ENCODE measurements at regions not wholly inside any gene's neighbourhood (a gene's known extent, or its start where the extent isn't known, plus 50 kb on each side); places are given as distances from the start of the nearest gene placed in this dataset.
"Not testable (repeated sequence)": the region's sequence is repeated elsewhere in the genome, so short reads cannot be mapped to it uniquely, and the experiment has no call there.

GRCh38 chr3:140859592-140860336, 81.9 kb upstream of the SLC25A36 start:
- no peak for DNase-seq
- Histone ChIP-seq H3K27me3 (peaks cover 0 to 7% (median 0%) of the 10 kb centered on the region in 4 donors), H3K4me3 (no peak overlapping the region), H3K9me3 (no peaks in the 10 kb centered on the region), H3K27ac (no peak overlapping the region), H3K4me1 (no peaks in the 10 kb centered on the region), H3K36me3 (no peaks in the 10 kb centered on the region)
- intact Hi-C loops (cut with DNase I): no loop called here
- 55 to 75% methylated on average over 5 of the region's 5 CpGs for WGBS, 2 donors
- TF ChIP-seq CTCF (IDR thresholded peaks at IDR 0.05) (no peak), POLR2A (IDR thresholded peaks at IDR 0.05) (no peak)

GRCh38 chr3:140863580-140864009, 78.0 kb upstream of the SLC25A36 start:
- TF ChIP-seq CTCF (IDR thresholded peaks at IDR 0.05) (peak in 5 of 6 experiments; percentile 19 to 57 (median 42)), POLR2A (IDR thresholded peaks at IDR 0.05) (no peak)
- intact Hi-C loops (cut with DNase I): no loop called here
- Histone ChIP-seq H3K4me3 (no peak overlapping the region), H3K27me3 (peaks cover 0 to 7% (median 0%) of the 10 kb centered on the region in 4 donors), H3K36me3 (no peaks in the 10 kb centered on the region), H3K27ac (no peak overlapping the region), H3K9me3 (no peaks in the 10 kb centered on the region), H3K4me1 (no peaks in the 10 kb centered on the region)
- WGBS, 2 donors: 9 to 13% methylated on average over 6 of the region's 6 CpGs
- no peak for DNase-seq

- intact Hi-C loops (cut with DNase I): no loop called here
- H3K4me3 ChIP-seq: no peak overlapping the region
- no peaks in the 10 kb centered on the region for H3K36me3 ChIP-seq
- H3K9me3 ChIP-seq: no peaks in the 10 kb centered on the region
- 81 to 82% methylated on average over 4 of the region's 4 CpGs for WGBS, 2 donors
- no peak for DNase-seq
- H3K4me1 ChIP-seq: no peaks in the 10 kb centered on the region
- H3K27ac ChIP-seq: no peak overlapping the region
- no peaks in the 10 kb centered on the region for H3K27me3 ChIP-seq
- TF ChIP-seq POLR2A (IDR thresholded peaks at IDR 0.05) (no peak), CTCF (IDR thresholded peaks at IDR 0.05) (no peak)
Measured at GRCh38 chr3:140870351-140870750, 71.3 kb upstream of the SLC25A36 start.

GRCh38 chr3:140871022-140871421, 70.6 kb upstream of the SLC25A36 start:
- Histone ChIP-seq H3K27me3 (peaks cover 0 to under 1% (median 0%) of the 10 kb centered on the region in 4 donors), H3K27ac (no peak overlapping the region), H3K9me3 (no peaks in the 10 kb centered on the region), H3K4me1 (no peaks in the 10 kb centered on the region), H3K36me3 (no peaks in the 10 kb centered on the region), H3K4me3 (no peak overlapping the region)
- DNase-seq: no peak
- TF ChIP-seq POLR2A (IDR thresholded peaks at IDR 0.05) (no peak), CTCF (IDR thresholded peaks at IDR 0.05) (no peak)
- intact Hi-C loops (cut with DNase I): no loop called here
- 66 to 79% methylated on average over 2 of the region's 2 CpGs for WGBS, 2 donors

DNA sequence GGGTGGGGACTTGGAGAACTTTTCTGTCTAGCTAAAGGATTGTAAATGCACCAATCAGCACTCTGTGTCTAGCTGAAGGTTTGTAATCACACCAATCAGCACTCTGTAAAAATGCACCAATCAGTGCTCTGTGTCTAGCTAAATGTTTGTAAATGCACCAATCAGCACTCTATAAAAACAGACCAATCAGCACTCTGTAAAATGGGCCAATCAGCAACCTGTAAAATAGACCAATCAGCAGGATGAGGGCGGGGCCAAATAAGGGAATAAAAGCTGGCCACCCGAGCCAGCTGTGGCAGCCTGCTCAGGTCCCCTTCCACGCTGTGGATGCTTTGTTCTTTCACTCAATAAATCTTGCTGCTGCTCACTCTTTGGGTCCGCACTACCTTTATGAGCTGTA, 69.5 kb upstream of the SLC25A36 start:
- H3K36me3 ChIP-seq; H3K9me3 ChIP-seq; H3K27me3 ChIP-seq; H3K27ac ChIP-seq; H3K4me1 ChIP-seq; DNase-seq; H3K4me3 ChIP-seq; intact Hi-C loops (cut with DNase I): not testable (repeated sequence)
- WGBS, 2 donors: 49 to 55% methylated on average over 4 of the region's 4 CpGs

All from esophagus squamous epithelium (tissue), 5 donors.